GM12864 (cell line): ENCODE measurements at regions not wholly inside any gene's neighbourhood (a gene's known extent, or its start where the extent isn't known, plus 50 kb on each side); places are given as distances from the start of the nearest gene placed in this dataset.
"Not testable (repeated sequence)": the region's sequence is repeated elsewhere in the genome, so short reads cannot be mapped to it uniquely, and the experiment has no call there.

Experiments used
- DNase-seq: peaks from one replicate; pipeline ENCODE4 v3.0.0-alpha.2; 2011; ENCODE audit warnings: low read depth
- H3K4me3 ChIP-seq: 2 replicates; pipeline ENCODE4 v1.5.1; 2011; ENCODE audit warnings: mild to moderate bottlenecking, low read depth, low read length, control low read depth
- CTCF ChIP-seq: IDR thresholded peaks from 2 replicates; pipeline ENCODE4 v1.5.1; 2011; ENCODE audit warnings: low read depth, mild to moderate bottlenecking, moderate library complexity, low read length, control low read depth, inconsistent platforms; ENCODE audit errors: missing control alignments

DNA sequence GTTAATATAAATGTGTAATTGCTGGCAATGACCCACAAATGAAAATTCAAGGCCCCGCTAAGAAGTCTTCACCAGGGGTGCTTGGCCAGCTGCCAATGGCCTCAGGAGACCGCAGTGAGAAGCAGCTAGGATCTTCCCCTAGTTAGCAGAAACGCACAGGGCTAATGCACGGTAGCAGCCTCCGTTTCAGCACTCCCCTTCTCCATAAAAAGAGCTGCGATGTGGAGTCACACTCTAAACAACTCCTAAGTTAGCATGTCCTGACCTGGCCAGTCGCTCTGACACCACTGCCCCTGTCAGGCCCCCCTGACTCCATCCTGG is 139.0 kb downstream of the SEPTIN14 start:
- no peak for TF ChIP-seq CTCF
- no peak overlapping the region for H3K4me3 ChIP-seq
- DNase-seq: no peak

DNA sequence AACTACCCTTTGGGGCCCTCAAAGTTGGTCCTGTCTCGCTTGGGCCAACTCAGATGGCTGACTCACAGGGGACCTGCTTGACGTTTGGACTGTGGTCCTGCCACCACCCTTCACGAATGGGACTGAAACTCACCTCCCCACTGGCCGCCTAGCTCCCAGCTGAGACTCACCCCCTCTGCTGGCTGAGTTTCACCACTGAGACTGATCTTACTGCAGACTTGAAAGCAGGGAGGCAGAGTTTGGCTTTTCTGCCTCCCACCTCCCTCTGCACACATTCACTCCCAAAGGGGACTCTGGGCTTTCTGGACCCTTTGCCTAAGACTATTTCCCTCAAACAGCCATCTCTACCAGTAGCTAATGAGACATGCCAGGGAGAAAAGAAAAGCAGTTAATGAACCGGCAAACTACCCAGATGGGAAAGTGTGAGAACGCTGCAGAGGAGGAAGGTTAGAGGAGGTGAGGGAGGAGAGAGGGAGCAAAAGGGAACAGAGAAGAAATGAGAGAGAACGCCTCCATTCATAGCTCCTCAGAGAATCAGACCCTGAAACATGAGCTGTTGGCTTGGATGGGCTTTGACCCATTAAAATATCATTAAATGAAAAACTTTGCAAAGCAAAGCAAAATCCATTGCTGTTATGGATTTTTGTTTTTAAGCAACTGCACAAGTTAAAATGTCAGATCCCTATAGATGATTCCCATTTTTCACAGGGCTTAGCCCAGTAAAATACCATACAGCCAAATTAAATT is 139.5 kb downstream of the SEPTIN14 start:
- DNase-seq: not testable (repeated sequence)
- TF ChIP-seq CTCF: peak; percentile 13

GRCh38 chr7:55721004-55721403 is 141.5 kb downstream of the SEPTIN14 start:
- H3K4me3 ChIP-seq, DNase-seq: not testable (repeated sequence)

More for the DNA sequence above, 139.5 kb downstream of the SEPTIN14 start:
- not testable (repeated sequence) for H3K4me3 ChIP-seq

DNA sequence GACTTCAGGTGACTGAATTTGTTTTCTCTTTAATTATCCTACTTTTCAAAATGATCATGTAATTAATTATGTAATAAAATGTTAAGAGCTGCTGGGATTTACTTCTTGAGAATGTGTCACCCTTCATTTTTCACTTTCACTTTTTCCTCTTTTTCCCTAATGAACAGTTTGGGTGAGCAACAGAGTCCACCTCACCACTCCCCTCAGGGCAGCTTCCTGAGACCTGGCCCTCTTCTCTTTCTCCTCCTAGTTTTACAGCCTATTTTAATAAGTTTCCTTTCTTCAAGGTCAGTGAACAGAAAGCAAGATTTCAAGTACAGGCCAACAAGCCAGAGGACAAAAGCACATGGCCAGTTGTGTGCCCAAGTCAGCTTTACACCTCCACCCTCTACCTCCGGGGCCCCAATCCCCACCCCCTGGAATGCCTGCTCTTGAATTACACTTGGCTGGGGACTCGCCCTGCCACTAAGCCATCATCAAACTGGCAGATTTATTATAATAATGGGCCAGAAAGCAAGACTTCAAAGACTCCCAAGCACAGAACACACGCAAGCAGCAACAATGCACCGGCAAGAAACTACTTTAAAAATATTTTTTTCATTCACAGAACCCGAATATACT is 143.1 kb upstream of the VOPP1 start:
- not testable (repeated sequence) for DNase-seq, H3K4me3 ChIP-seq

- not testable (repeated sequence) for DNase-seq, H3K4me3 ChIP-seq
Observed at GRCh38 chr7:55714370-55714769, 142.1 kb upstream of the VOPP1 start.

GRCh38 chr7:55710312-55710711 is 138.0 kb upstream of the VOPP1 start:
- not testable (repeated sequence) for H3K4me3 ChIP-seq, DNase-seq

DNA sequence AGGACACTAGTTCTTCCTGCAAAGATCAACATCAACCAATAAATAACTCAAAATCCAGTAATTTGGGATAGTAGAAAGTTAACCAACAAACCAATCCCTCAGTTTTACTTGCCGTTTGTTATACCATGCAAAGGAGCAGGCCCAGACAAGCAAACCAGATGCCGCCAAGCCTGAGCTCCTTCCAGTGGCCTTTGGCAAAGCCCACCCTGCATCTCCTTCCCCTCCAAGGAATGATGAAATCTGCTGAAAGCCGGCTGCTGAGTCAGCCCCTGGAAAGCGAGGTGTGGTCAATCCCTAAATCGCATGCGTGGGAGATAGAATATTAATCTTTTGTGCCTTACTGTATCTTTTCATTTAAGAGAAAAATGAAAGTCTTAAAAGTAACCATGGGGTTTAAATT is 135.7 kb upstream of the VOPP1 start:
- not testable (repeated sequence) for H3K4me3 ChIP-seq, DNase-seq

DNA sequence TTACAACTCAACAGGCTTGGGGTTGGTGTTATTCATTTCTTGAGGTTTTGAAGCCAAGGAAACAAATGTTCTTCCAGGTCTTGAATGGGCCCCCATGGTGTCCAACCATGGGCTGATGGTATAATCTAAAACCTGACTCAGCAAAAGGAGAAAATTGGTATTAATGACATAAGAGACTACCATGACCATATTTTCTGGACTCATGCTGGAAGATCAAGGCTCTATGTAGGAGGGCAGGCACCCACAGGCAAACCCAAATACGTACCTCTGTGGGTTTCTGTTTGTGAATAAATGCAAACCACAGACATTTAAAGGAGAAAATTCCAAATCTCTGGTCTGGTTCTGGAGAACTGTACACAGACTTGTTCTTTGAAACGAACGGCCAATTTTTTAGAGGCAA is 135.1 kb upstream of the VOPP1 start:
- not testable (repeated sequence) for H3K4me3 ChIP-seq, DNase-seq

DNA sequence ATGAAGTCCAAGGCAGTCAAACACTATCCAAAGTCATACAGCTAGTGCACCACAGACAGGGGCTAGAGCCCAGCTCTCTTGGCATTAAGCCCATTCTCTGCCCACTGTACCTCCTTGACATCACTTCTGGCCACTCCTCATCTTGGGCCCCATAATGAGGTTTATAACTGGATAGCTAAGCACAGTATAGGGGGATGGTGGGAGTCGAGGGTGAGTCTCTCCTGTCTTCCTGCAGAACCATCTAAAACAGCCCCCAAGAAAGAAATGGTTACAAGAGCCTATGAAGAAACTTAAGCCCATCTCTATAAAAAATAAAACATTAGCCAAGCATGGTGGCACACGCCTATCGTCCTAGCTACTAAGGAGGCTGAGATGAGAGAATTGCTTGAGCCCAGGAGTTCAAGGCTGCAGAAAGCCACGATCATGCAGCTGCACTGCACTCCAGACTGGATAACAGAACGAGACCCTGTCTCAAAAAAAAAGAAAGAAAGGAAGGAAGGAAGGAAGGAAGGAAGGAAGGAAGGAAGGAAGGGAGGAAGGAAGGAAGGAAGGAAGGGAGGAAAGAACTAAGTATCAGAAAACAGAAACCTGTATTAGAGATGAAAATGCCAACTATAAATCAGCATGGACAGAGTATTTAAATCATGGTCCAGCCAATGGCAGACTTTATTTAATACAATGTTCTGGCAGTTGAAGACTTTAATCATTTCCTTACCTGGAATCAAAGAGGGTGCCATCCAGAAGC is 134.3 kb upstream of the VOPP1 start:
- DNase-seq, H3K4me3 ChIP-seq: not testable (repeated sequence)

DNA sequence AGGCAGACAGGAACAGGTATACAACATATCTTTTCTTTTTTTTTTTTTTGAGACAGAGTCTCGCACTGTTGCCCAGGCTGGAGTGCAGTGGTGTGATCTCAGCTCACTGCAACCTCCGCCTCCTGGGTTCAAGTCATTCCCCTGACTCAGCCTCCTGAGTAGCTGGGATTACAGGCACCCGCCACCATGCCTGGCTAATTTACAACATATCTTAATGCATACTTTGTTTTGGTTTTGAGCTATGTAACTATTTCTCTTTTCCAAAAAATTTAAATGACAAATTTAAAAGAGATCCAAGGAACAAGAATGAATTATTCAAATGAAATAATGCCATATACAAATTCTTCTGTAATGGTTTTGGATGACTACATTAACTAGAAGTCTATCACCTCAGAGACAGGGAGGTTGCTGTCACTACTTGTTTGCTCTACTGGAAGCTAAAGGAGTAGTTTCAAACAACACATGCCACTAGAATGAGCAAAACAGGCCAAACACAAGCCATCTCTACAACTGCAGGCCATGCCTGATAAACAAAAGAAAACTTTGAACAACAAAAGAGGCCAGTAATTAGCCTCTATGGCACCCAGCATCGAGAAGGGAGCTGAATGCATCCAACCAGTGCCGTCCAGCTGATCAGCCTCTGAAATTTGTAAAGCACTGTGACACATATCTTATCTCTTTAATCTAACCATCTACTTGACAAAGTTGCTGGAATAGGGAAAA is 133.6 kb upstream of the VOPP1 start:
- DNase-seq, H3K4me3 ChIP-seq: not testable (repeated sequence)

DNA sequence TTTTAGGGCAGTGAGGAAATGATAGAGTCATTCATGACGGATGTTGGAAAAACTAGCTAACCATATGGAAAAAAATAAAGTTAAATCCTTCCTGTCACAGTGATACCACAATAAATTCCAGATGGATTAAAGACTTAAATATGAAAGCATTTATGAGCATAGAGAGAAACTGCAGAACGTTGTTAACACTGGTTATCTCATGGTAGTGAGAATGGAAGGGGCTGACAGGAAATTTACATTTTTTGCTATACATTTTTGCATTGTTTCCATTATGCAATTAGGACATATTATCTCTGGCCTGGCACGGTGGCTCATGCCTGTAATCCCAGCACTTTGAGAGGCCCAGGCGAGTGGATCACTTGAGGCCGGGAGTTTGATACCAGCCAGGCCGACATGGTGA is 130.5 kb upstream of the VOPP1 start:
- not testable (repeated sequence) for DNase-seq, H3K4me3 ChIP-seq

DNA sequence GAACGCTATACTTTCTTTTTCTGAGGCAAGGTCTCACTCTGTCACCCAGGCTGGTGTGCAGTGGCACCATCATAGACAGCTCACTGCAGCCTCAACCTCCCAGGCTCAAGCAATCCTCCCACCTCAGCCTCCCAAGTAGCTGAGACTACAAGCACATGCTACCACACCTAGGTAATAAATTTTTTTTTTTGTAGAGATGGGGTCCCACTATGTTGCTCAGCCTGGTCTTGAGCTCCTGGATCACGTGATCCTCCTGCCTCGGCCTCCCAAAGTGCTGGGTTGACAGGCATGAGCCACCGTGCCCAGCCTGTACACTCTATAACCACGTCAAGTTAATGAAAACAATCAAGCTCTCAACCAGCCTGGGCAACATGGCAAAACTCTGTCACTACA is 127.1 kb upstream of the VOPP1 start:
- not testable (repeated sequence) for H3K4me3 ChIP-seq, DNase-seq

GRCh38 chr7:55698607-55699449 is 126.5 kb upstream of the VOPP1 start:
- not testable (repeated sequence) for H3K4me3 ChIP-seq
- DNase-seq: peak; percentile 10

GRCh38 chr7:55695893-55696701 is 123.8 kb upstream of the VOPP1 start:
- H3K4me3 ChIP-seq, DNase-seq: not testable (repeated sequence)

GRCh38 chr7:55694484-55694883 is 122.2 kb upstream of the VOPP1 start:
- H3K4me3 ChIP-seq, DNase-seq: not testable (repeated sequence)
